ENCODE measurements at regions not wholly inside any gene's neighbourhood (a gene's known extent, or its start where the extent isn't known, plus 50 kb on each side); places are given as distances from the start of the nearest gene placed in this dataset.

DNA sequence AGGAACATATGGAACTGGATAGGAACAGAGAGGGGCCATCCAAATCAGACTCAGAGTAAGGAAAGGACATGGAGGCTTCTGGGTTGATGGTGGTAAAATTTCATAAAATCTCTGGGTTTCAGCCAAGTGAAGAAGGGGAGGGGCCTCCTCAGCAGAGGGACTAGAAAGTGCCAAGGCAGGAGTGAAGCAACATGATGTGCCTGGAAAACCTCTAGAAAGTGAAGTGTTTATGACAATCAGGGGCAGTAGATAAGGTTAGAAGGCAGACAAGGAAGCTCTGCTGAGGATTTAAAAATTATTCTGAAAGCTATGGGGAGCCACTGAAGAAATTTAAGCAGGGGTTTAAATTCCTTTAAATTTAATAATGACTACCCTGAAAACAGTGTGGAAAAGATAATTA, 126.0 kb upstream of the TENT5A start (continued):
- TF ChIP-seq KDM1A (IDR thresholded peaks at IDR 0.05; ENCODE audit: borderline replicate concordance, low read length) (no peak), POLR2AphosphoS5 (IDR thresholded peaks at IDR 0.05; ENCODE audit: low read depth, low read length) (no peak), TAF7 (optimal IDR thresholded peaks at IDR 0.05; ENCODE audit: borderline replicate concordance, low read depth, low read length) (no peak), SAP30 (IDR thresholded peaks at IDR 0.05; ENCODE audit: insufficient read depth, insufficient replicate concordance, low read length) (no peak)
- TF ChIP-seq, protein P1, sequence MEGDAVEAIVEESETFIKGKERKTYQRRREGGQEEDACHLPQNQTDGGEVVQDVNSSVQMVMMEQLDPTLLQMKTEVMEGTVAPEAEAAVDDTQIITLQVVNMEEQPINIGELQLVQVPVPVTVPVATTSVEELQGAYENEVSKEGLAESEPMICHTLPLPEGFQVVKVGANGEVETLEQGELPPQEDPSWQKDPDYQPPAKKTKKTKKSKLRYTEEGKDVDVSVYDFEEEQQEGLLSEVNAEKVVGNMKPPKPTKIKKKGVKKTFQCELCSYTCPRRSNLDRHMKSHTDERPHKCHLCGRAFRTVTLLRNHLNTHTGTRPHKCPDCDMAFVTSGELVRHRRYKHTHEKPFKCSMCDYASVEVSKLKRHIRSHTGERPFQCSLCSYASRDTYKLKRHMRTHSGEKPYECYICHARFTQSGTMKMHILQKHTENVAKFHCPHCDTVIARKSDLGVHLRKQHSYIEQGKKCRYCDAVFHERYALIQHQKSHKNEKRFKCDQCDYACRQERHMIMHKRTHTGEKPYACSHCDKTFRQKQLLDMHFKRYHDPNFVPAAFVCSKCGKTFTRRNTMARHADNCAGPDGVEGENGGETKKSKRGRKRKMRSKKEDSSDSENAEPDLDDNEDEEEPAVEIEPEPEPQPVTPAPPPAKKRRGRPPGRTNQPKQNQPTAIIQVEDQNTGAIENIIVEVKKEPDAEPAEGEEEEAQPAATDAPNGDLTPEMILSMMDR (IDR thresholded peaks at IDR 0.05; ENCODE audit: control extremely low read depth in 1 of 3, insufficient read depth in 1 of 3, low read depth in 1 of 3, low read length in 3 of 3), result no peak

All from H1 (cell line).